ENCODE measurements at regions not wholly inside any gene's neighbourhood (a gene's known extent, or its start where the extent isn't known, plus 50 kb on each side); places are given as distances from the start of the nearest gene placed in this dataset.
"Not testable (repeated sequence)": the region's sequence is repeated elsewhere in the genome, so short reads cannot be mapped to it uniquely, and the experiment has no call there.

DNA sequence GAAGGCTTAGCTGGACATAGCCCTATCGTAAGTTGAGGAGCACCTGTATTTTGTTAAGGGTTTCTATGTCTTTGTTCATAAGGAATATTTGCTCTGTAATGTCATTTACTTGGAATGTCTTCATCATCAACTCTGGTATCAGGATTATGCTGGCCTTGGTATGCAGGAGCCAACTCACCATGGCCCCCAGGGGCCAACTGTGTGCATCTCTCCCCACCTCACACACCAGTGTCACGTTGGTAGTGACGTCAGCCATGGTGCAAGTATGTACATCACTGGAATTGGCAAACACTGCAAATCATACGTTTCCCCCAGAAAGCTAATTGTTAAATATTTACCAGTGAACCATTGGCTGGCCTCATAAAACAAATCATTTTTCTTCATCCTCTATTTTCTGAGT, 70.8 kb downstream of the YTHDF1 start:
- no peak overlapping the region for H3K27ac ChIP-seq (ENCODE audit: low read length)
- H3K27me3 ChIP-seq (ENCODE audit: low read depth, low read length): no peaks in the 10 kb centered on the region
- H3K4me1 ChIP-seq (ENCODE audit: control insufficient read depth in 1 of 2, insufficient read depth in 2 of 2, low read length in 2 of 2): no peaks in the 10 kb centered on the region
- H3K9me3 ChIP-seq (ENCODE audit: control insufficient read depth in 1 of 2, low read length in 2 of 2): peaks cover 9 to 11% of the 10 kb centered on the region in 2 donors
- H3K36me3 ChIP-seq (ENCODE audit: control insufficient read depth in 1 of 2, insufficient read depth in 2 of 2, low read length in 2 of 2): no peaks in the 10 kb centered on the region
- no peak overlapping the region for H3K4me3 ChIP-seq (ENCODE audit: low read depth in 1 of 2, low read length in 2 of 2)

DNA sequence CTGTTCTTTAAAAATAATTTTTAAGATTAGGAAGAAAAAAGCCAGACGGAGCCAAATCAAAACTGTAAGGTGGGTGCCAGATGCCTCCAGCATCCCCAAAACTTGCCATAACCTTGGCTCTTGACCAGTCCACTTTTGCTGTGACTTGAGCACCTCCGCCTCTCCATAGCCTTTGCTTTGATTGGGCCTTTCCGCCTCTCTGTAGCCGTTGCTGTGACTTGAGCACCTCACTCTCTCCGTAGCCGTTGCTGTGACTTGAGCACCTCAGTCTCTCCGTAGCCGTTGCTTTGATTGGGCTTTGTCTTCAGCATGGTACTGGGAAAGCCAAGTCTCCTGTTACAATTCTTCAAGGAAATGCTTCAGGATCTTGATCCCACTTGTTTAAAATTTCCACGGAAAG, 73.0 kb downstream of the YTHDF1 start:
- no peak overlapping the region for H3K4me3 ChIP-seq (ENCODE audit: low read depth in 1 of 2, low read length in 2 of 2)
- H3K9me3 ChIP-seq (ENCODE audit: control insufficient read depth in 1 of 2, low read length in 2 of 2): peaks cover under 1 to 2% of the 10 kb centered on the region in 2 donors
- H3K27me3 ChIP-seq (ENCODE audit: low read depth, low read length): no peaks in the 10 kb centered on the region
- no peaks in the 10 kb centered on the region for H3K4me1 ChIP-seq (ENCODE audit: control insufficient read depth in 1 of 2, insufficient read depth in 2 of 2, low read length in 2 of 2)
- H3K36me3 ChIP-seq (ENCODE audit: control insufficient read depth in 1 of 2, insufficient read depth in 2 of 2, low read length in 2 of 2): no peaks in the 10 kb centered on the region
- H3K27ac ChIP-seq (ENCODE audit: low read length): no peak overlapping the region

GRCh38 chr20:63141531-63141930, 74.4 kb downstream of the YTHDF1 start:
- Histone ChIP-seq H3K36me3 (ENCODE audit: control insufficient read depth in 1 of 2, insufficient read depth in 2 of 2, low read length in 2 of 2) (no peaks in the 10 kb centered on the region), H3K9me3 (ENCODE audit: control insufficient read depth in 1 of 2, low read length in 2 of 2) (no peaks in the 10 kb centered on the region), H3K27ac (ENCODE audit: low read length) (no peak overlapping the region), H3K4me1 (ENCODE audit: control insufficient read depth in 1 of 2, insufficient read depth in 2 of 2, low read length in 2 of 2) (no peaks in the 10 kb centered on the region), H3K27me3 (ENCODE audit: low read depth, low read length) (no peaks in the 10 kb centered on the region), H3K4me3 (ENCODE audit: low read depth in 1 of 2, low read length in 2 of 2) (no peak overlapping the region)

DNA sequence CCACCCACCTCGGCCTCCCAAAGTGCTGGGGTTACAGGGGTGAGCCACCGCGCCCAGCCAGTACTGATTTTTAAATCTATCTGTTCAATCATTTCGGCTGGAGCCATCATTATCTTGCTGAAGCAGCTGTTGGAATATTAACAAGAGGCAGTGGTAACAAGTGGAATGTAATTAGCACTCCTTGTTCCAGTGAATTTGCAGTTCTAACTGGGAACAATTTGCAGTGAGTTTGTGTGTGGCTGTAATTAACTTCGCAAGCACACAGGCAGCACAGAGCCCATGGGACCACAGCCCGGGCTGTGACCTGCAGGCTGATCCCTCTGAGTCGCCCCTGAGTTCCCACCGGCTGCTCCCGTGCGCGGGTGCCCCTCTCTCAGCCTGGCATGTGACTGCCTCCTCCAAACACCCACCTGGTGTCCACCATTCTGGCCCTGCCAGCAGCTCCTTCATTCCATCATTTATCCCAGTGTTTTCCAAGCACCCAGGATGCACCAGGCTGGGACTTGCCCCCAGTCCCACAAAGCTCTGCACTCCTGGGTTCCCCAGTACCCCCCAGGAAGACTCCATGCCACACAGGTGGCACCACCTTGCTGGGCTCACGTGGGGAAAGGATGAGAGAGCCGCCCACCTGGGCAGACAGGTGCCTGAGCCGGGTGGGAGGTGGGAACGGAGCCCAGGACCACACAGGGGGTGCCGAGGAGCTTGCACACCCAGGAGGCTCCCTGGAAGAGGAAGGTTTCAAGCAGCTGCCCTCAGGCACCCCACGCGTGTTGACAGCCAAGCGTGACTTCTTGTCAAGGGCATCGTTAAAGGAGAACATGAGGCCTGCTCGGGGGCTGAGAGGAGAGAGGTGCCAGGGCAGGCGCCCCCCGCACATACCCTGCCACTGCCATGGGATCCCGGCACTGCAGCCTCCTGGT, 75.2 kb downstream of the YTHDF1 start:
- H3K9me3 ChIP-seq (ENCODE audit: control insufficient read depth in 1 of 2, low read length in 2 of 2): no peaks in the 10 kb centered on the region
- H3K4me1 ChIP-seq (ENCODE audit: control insufficient read depth in 1 of 2, insufficient read depth in 2 of 2, low read length in 2 of 2): no peaks in the 10 kb centered on the region
- no peaks in the 10 kb centered on the region for H3K36me3 ChIP-seq (ENCODE audit: control insufficient read depth in 1 of 2, insufficient read depth in 2 of 2, low read length in 2 of 2)
- H3K4me3 ChIP-seq (ENCODE audit: low read depth in 1 of 2, low read length in 2 of 2): no peak overlapping the region
- no peaks in the 10 kb centered on the region for H3K27me3 ChIP-seq (ENCODE audit: low read depth, low read length)
- no peak overlapping the region for H3K27ac ChIP-seq (ENCODE audit: low read length)

DNA sequence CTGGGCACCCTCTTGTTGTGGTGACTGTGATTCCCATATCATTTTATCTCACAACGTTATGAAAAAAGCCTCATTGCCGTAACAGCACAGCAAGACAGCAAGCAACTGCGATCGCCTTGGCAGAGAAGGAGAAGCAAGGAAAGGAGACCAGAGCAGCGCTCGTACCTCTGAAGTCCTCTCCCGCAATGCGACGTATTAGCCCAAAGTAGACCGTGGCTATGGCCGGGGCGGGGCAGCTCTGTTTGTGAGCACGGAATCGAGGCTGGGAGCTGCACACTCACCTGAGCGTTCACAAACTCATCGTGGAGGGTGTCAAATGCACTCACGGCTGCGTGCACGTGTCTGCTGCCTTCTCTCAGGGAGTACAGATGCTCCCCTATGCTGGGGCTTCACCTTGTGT, 76.1 kb downstream of the YTHDF1 start:
- no peaks in the 10 kb centered on the region for H3K9me3 ChIP-seq (ENCODE audit: control insufficient read depth in 1 of 2, low read length in 2 of 2)
- no peaks in the 10 kb centered on the region for H3K27me3 ChIP-seq (ENCODE audit: low read depth, low read length)
- no peak overlapping the region for H3K27ac ChIP-seq (ENCODE audit: low read length)
- no peaks in the 10 kb centered on the region for H3K36me3 ChIP-seq (ENCODE audit: control insufficient read depth in 1 of 2, insufficient read depth in 2 of 2, low read length in 2 of 2)
- H3K4me1 ChIP-seq (ENCODE audit: control insufficient read depth in 1 of 2, insufficient read depth in 2 of 2, low read length in 2 of 2): no peaks in the 10 kb centered on the region
- no peak overlapping the region for H3K4me3 ChIP-seq (ENCODE audit: low read depth in 1 of 2, low read length in 2 of 2)

- Histone ChIP-seq H3K27ac (ENCODE audit: low read length) (no peak overlapping the region), H3K27me3 (ENCODE audit: low read depth, low read length) (no peaks in the 10 kb centered on the region)
Measured at GRCh38 chr20:63139356-63139755, 76.6 kb downstream of the YTHDF1 start.

DNA sequence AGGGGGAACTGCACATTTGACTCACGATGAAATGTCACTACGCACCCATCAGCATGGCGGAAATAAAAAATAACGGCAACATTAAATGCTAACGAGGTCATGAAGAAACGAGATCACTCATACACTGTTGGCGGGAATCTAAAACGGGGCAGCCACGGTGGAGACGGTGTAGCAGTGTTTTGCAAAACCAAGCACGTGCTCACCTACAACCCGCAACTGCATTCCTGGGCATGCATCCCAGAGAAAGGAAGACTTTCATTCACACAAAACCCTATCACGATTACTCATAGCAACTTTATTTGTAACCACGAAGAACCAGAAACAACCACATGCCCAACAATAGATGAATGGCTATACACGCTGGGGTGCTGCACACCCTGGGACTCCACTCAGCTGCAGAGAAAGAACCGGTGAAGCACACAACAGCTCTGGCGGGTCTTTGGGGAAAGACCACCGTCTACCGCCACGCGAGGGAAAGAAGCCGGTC, 77.0 kb downstream of the YTHDF1 start:
- Histone ChIP-seq H3K9me3 (ENCODE audit: control insufficient read depth in 1 of 2, low read length in 2 of 2) (no peaks in the 10 kb centered on the region), H3K4me3 (ENCODE audit: low read depth in 1 of 2, low read length in 2 of 2) (no peak overlapping the region)

More at GRCh38 chr20:63139356-63139755, 76.6 kb downstream of the YTHDF1 start:
- no peaks in the 10 kb centered on the region for H3K36me3 ChIP-seq (ENCODE audit: control insufficient read depth in 1 of 2, insufficient read depth in 2 of 2, low read length in 2 of 2)
- H3K4me3 ChIP-seq (ENCODE audit: low read depth in 1 of 2, low read length in 2 of 2): no peak overlapping the region
- no peaks in the 10 kb centered on the region for H3K9me3 ChIP-seq (ENCODE audit: control insufficient read depth in 1 of 2, low read length in 2 of 2)
- H3K4me1 ChIP-seq (ENCODE audit: control insufficient read depth in 1 of 2, insufficient read depth in 2 of 2, low read length in 2 of 2): no peaks in the 10 kb centered on the region

DNA sequence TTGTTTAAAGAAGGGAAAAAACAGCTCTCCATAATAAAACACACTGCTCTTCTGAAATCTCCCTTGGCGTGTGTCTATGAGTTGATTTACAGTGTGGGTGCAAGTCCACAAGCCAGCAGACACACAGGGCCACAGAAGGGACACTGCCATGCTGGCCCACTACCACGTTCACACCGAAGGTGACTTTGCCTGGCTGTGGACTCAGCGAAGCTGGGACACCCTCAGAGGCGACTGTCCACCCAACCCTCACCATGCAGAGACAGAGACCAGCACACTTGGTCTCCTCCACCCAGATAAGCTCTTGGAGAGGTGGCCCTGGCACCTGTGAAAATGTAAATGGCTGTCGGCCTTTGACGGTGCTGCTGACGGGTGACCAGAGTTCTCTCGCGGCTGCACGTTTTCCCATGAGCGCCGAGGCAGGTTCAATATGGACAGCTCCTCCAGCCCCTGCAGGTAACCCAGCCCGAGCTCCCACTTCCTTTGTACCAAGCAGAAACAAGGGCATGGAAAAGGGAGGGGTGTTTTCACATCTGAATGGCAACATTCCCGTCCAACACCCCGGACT, 78.0 kb downstream of the YTHDF1 start:
- H3K27ac ChIP-seq (ENCODE audit: low read length): no peak overlapping the region
- H3K36me3 ChIP-seq (ENCODE audit: control insufficient read depth in 1 of 2, insufficient read depth in 2 of 2, low read length in 2 of 2): no peaks in the 10 kb centered on the region
- no peaks in the 10 kb centered on the region for H3K27me3 ChIP-seq (ENCODE audit: low read depth, low read length)
- H3K4me1 ChIP-seq (ENCODE audit: control insufficient read depth in 1 of 2, insufficient read depth in 2 of 2, low read length in 2 of 2): no peaks in the 10 kb centered on the region
- H3K9me3 ChIP-seq (ENCODE audit: control insufficient read depth in 1 of 2, low read length in 2 of 2): no peaks in the 10 kb centered on the region
- H3K4me3 ChIP-seq (ENCODE audit: low read depth in 1 of 2, low read length in 2 of 2): no peak overlapping the region

More for the DNA sequence above, 77.0 kb downstream of the YTHDF1 start:
- no peaks in the 10 kb centered on the region for H3K36me3 ChIP-seq (ENCODE audit: control insufficient read depth in 1 of 2, insufficient read depth in 2 of 2, low read length in 2 of 2)
- H3K27me3 ChIP-seq (ENCODE audit: low read depth, low read length): no peaks in the 10 kb centered on the region
- H3K27ac ChIP-seq (ENCODE audit: low read length): no peak overlapping the region
- H3K4me1 ChIP-seq (ENCODE audit: control insufficient read depth in 1 of 2, insufficient read depth in 2 of 2, low read length in 2 of 2): no peaks in the 10 kb centered on the region

- Histone ChIP-seq H3K4me1 (ENCODE audit: control insufficient read depth in 1 of 2, insufficient read depth in 2 of 2, low read length in 2 of 2) (no peaks in the 10 kb centered on the region), H3K27me3 (ENCODE audit: low read depth, low read length) (no peaks in the 10 kb centered on the region), H3K4me3 (ENCODE audit: low read depth in 1 of 2, low read length in 2 of 2) (no peak overlapping the region), H3K9me3 (ENCODE audit: control insufficient read depth in 1 of 2, low read length in 2 of 2) (no peaks in the 10 kb centered on the region), H3K36me3 (ENCODE audit: control insufficient read depth in 1 of 2, insufficient read depth in 2 of 2, low read length in 2 of 2) (no peaks in the 10 kb centered on the region), H3K27ac (ENCODE audit: low read length) (no peak overlapping the region)
Measured at GRCh38 chr20:63136296-63136695, 79.6 kb downstream of the YTHDF1 start.

- no peaks in the 10 kb centered on the region for H3K36me3 ChIP-seq (ENCODE audit: control insufficient read depth in 1 of 2, insufficient read depth in 2 of 2, low read length in 2 of 2)
- no peak overlapping the region for H3K27ac ChIP-seq (ENCODE audit: low read length)
- no peaks in the 10 kb centered on the region for H3K9me3 ChIP-seq (ENCODE audit: control insufficient read depth in 1 of 2, low read length in 2 of 2)
- H3K4me1 ChIP-seq (ENCODE audit: control insufficient read depth in 1 of 2, insufficient read depth in 2 of 2, low read length in 2 of 2): no peaks in the 10 kb centered on the region
- no peak overlapping the region for H3K4me3 ChIP-seq (ENCODE audit: low read depth in 1 of 2, low read length in 2 of 2)
- no peaks in the 10 kb centered on the region for H3K27me3 ChIP-seq (ENCODE audit: low read depth, low read length)
Measured at GRCh38 chr20:63135411-63135810, 80.5 kb downstream of the YTHDF1 start.

GRCh38 chr20:63134711-63135361, 81.1 kb downstream of the YTHDF1 start:
- H3K36me3 ChIP-seq (ENCODE audit: control insufficient read depth in 1 of 2, insufficient read depth in 2 of 2, low read length in 2 of 2); H3K9me3 ChIP-seq (ENCODE audit: control insufficient read depth in 1 of 2, low read length in 2 of 2); H3K4me1 ChIP-seq (ENCODE audit: control insufficient read depth in 1 of 2, insufficient read depth in 2 of 2, low read length in 2 of 2); H3K27me3 ChIP-seq (ENCODE audit: low read depth, low read length); H3K27ac ChIP-seq (ENCODE audit: low read length); H3K4me3 ChIP-seq (ENCODE audit: low read depth in 1 of 2, low read length in 2 of 2): not testable (repeated sequence)
